ENCODE measurements at regions not wholly inside any gene's neighbourhood (a gene's known extent, or its start where the extent isn't known, plus 50 kb on each side); places are given as distances from the start of the nearest gene placed in this dataset.

- no peak for TF ChIP-seq RCOR1 (IDR thresholded peaks at IDR 0.05; ENCODE audit: insufficient replicate concordance, low read length)
- TF ChIP-seq CTCF (conservative IDR thresholded peaks at IDR 0.05; ENCODE audit: low read depth, low read length) = no peak
- no peak for TF ChIP-seq MAFK (IDR thresholded peaks at IDR 0.05; ENCODE audit: low read depth, low read length)
- TF ChIP-seq MAZ (IDR thresholded peaks at IDR 0.05; ENCODE audit: borderline replicate concordance, low read depth, low read length) = no peak
- no peak for TF ChIP-seq RFX5 (IDR thresholded peaks at IDR 0.05; ENCODE audit: low read depth, low read length)
- no peak for TF ChIP-seq USF2 (IDR thresholded peaks at IDR 0.05; ENCODE audit: low read depth, low read length)
- no peak for TF ChIP-seq CHD1 (IDR thresholded peaks at IDR 0.05; ENCODE audit: low read depth, low read length)
- no peak for TF ChIP-seq POLR2A (IDR thresholded peaks at IDR 0.05; ENCODE audit: low read depth, low read length)
- no peak for TF ChIP-seq RAD21 (IDR thresholded peaks at IDR 0.05; ENCODE audit: low read length)
- no peak for TF ChIP-seq SMC3 (IDR thresholded peaks at IDR 0.05; ENCODE audit: low read depth, low read length)
- TF ChIP-seq CEBPB (IDR thresholded peaks at IDR 0.05; ENCODE audit: low read depth, low read length) = no peak
Observed at GRCh38 chr7:68438016-68438415, 1160.3 kb upstream of the AUTS2 start.

All from IMR-90 (cell line).